Colonic mucosa (tissue), 4 donors: ENCODE measurements at regions not wholly inside any gene's neighbourhood (a gene's known extent, or its start where the extent isn't known, plus 50 kb on each side); places are given as distances from the start of the nearest gene placed in this dataset.
"Not testable (repeated sequence)": the region's sequence is repeated elsewhere in the genome, so short reads cannot be mapped to it uniquely, and the experiment has no call there.

ENCODE experiments used
- DNase-seq: peaks from one replicate; pipeline ENCODE4 v3.0.0-alpha.2; 2020
- H3K27ac ChIP-seq: fragments of 200-600 bp; one replicate; pipeline ENCODE4 v1.8.0; 2021
- H3K27me3 ChIP-seq: fragments of 200-600 bp; one replicate; pipeline ENCODE4 v1.8.0; 2021
- H3K36me3 ChIP-seq: fragments of 200-600 bp; one replicate; pipeline ENCODE4 v1.8.0; 2021
- H3K4me1 ChIP-seq: fragments of 200-600 bp; one replicate; pipeline ENCODE4 v1.8.0; 2021; ENCODE audit warnings: mild to moderate bottlenecking
- H3K4me3 ChIP-seq: fragments of 200-600 bp; one replicate; pipeline ENCODE4 v1.8.0; 2021
- H3K9ac ChIP-seq, 2 donors: one replicate each; pipeline ENCODE4 v1.7.0; 2013; ENCODE audit warnings: control low read depth in 2 of 2, low read depth in 2 of 2, low read length in 2 of 2
- H3K9me3 ChIP-seq: fragments of 200-600 bp; one replicate; pipeline ENCODE4 v1.8.0; 2021
- intact Hi-C: fragments of 100-400 bp; cut with DNase I; formaldehyde crosslinking; loops from one replicate; pipeline ENCODE4 v1.14.1; 2022
- TF ChIP-seq, protein P1 (sequence below): fragments of 200-600 bp; IDR thresholded peaks from one replicate; pipeline ENCODE4 v1.8.0; 2022; ENCODE audit warnings: antibody characterized with exemption, mild to moderate bottlenecking
- donor health status: healthy.
- donor health status: DM: no; HTN: no; CAD: no.
- donor health status: DM: no; HTN: no; CAD: no.

DNA sequence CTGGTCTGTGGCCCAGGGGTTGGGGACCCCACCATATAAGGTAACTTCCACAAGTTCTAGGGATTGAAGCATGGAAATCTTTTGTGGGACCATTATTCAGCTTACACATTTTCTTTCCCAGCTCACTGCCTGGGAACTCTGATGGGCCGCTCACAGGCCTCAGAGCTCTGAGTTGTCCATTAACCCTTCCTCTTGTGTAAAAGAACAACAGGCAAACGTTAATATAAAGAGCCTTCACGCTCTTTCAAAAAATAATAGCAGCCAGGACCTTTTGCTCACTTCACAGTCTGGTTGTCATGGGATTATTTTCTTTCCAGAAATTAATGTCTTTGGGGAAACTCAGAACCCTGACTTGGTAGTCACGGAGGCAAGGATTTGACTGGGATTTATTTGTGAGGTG, 443.3 kb downstream of the AGTPBP1 start:
- H3K9ac ChIP-seq = no peak overlapping the region
- no peaks in the 10 kb centered on the region for H3K9me3 ChIP-seq
- no peaks in the 10 kb centered on the region for H3K27me3 ChIP-seq
- no peak overlapping the region for H3K4me3 ChIP-seq
- H3K27ac ChIP-seq = no peak overlapping the region
- TF ChIP-seq, protein P1, sequence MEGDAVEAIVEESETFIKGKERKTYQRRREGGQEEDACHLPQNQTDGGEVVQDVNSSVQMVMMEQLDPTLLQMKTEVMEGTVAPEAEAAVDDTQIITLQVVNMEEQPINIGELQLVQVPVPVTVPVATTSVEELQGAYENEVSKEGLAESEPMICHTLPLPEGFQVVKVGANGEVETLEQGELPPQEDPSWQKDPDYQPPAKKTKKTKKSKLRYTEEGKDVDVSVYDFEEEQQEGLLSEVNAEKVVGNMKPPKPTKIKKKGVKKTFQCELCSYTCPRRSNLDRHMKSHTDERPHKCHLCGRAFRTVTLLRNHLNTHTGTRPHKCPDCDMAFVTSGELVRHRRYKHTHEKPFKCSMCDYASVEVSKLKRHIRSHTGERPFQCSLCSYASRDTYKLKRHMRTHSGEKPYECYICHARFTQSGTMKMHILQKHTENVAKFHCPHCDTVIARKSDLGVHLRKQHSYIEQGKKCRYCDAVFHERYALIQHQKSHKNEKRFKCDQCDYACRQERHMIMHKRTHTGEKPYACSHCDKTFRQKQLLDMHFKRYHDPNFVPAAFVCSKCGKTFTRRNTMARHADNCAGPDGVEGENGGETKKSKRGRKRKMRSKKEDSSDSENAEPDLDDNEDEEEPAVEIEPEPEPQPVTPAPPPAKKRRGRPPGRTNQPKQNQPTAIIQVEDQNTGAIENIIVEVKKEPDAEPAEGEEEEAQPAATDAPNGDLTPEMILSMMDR = no peak
- H3K36me3 ChIP-seq = no peaks in the 10 kb centered on the region
- no peak for DNase-seq
- no peaks in the 10 kb centered on the region for H3K4me1 ChIP-seq
- intact Hi-C loops = no loop called here

- intact Hi-C loops, H3K9me3 ChIP-seq, H3K4me1 ChIP-seq, H3K27ac ChIP-seq, DNase-seq, H3K4me3 ChIP-seq, H3K9ac ChIP-seq, H3K36me3 ChIP-seq, H3K27me3 ChIP-seq: not testable (repeated sequence)
These were observed 446.5 kb downstream of the AGTPBP1 start for GRCh38 chr9:85295244-85295643.

DNA sequence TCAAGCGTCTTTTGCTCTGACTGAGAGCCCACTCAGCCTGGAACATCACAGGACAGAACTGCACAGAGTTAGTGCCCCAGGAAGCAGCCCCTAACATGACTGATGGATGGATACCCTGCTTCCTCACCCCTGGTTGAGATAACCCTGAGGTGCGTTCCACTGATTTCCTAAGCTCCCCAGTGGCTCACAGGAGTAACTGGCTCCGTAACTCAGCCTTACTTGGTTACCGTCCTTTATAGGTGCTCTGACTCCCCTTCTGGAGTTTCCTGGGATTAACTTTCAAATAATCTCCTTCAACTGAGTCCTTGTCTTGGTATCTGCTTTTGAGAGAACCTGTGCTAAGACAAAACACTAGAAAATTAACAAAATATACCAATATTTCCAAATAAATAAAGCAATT, 449.5 kb downstream of the AGTPBP1 start:
- no peaks in the 10 kb centered on the region for H3K27me3 ChIP-seq
- no peak overlapping the region for H3K4me3 ChIP-seq
- no peaks in the 10 kb centered on the region for H3K36me3 ChIP-seq
- no peak overlapping the region for H3K27ac ChIP-seq
- no peak for DNase-seq
- TF ChIP-seq, protein P1 = no peak
- no peaks in the 10 kb centered on the region for H3K9me3 ChIP-seq
- intact Hi-C loops = no loop called here
- H3K9ac ChIP-seq = no peak overlapping the region
- H3K4me1 ChIP-seq = no peaks in the 10 kb centered on the region

DNA sequence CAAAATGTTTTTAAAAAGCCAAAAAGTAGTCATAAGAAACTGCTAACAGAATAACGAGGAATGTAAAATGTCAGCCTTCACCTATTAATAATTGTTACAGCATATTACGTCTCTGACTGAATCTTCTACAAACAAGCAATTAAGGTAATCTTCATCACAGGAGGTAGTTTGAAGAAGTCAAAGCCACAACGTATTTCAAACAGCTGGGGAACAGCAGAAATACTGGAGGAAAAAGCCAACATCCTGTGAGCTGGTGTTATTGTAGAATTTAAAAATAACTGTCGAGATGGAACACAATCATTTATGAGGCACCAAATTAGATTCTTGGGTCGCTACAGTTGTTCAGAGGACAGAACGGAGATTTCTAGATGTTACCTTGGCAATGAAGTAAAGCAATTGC, 450.5 kb downstream of the AGTPBP1 start:
- intact Hi-C loops = no loop called here
- DNase-seq = no peak
- no peak overlapping the region for H3K4me3 ChIP-seq
- no peaks in the 10 kb centered on the region for H3K4me1 ChIP-seq
- no peak overlapping the region for H3K27ac ChIP-seq
- H3K36me3 ChIP-seq = no peaks in the 10 kb centered on the region
- no peak overlapping the region for H3K9ac ChIP-seq
- TF ChIP-seq, protein P1 = no peak
- no peaks in the 10 kb centered on the region for H3K9me3 ChIP-seq
- H3K27me3 ChIP-seq = no peaks in the 10 kb centered on the region

DNA sequence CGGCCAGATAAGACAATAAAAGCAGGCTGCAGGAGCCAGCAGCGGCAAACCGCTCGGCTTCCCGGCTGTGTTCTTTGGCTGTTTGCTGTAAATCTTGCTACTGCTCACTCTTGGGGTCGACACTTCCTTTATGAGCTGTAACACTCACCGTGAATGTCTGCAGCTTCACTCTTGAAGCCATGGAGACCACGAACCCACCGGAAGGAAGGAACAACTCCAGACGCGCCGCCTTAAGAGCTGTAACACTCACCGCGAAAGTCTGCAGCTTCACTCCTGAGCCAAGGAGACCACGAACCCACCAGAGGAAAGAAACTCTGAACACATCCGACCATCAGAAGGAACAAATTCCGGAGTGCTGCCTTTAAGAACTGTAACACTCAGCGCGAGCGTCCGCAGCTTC, 451.7 kb downstream of the AGTPBP1 start:
- Histone ChIP-seq H3K27me3 (no peaks in the 10 kb centered on the region), H3K9me3 (no peaks in the 10 kb centered on the region), H3K4me3 (no peak overlapping the region), H3K9ac (no peak overlapping the region), H3K36me3 (no peaks in the 10 kb centered on the region), H3K4me1 (no peaks in the 10 kb centered on the region), H3K27ac (no peak overlapping the region)
- no peak for DNase-seq
- TF ChIP-seq, protein P1 = no peak
- intact Hi-C loops = no loop called here

- H3K27ac ChIP-seq = no peak overlapping the region
- intact Hi-C loops = no loop called here
- no peaks in the 10 kb centered on the region for H3K27me3 ChIP-seq
- no peak for DNase-seq
- H3K36me3 ChIP-seq = no peaks in the 10 kb centered on the region
- no peaks in the 10 kb centered on the region for H3K4me1 ChIP-seq
- H3K9ac ChIP-seq = no peak overlapping the region
- TF ChIP-seq, protein P1 = no peak
- no peak overlapping the region for H3K4me3 ChIP-seq
- no peaks in the 10 kb centered on the region for H3K9me3 ChIP-seq
These were observed 452.6 kb downstream of the AGTPBP1 start for GRCh38 chr9:85289142-85289541.
